K562 (cell line): ENCODE measurements at regions not wholly inside any gene's neighbourhood (a gene's known extent, or its start where the extent isn't known, plus 50 kb on each side); places are given as distances from the start of the nearest gene placed in this dataset.

Experiments
- CTCF ChIP-seq, 3 experiments: IDR thresholded peaks in 2 of 3; conservative IDR thresholded peaks in 1 of 3; 2 replicates each; pipeline ENCODE4 v1.5.1; 2011 to 2012; ENCODE audit warnings: low read length in 3 of 3, mild to moderate bottlenecking in 3 of 3, control low read depth in 2 of 3, improper control_type of control experiment in 1 of 3, inconsistent platforms in 1 of 3, low read depth in 1 of 3, mixed read lengths in 1 of 3, moderate library complexity in 1 of 3; ENCODE audit not compliant: insufficient read depth in 2 of 3
- ETS2 ChIP-seq: IDR thresholded peaks from 2 replicates; pipeline ENCODE4 v1.6.1; 2016; ENCODE audit warnings: borderline replicate concordance, missing genetic modification characterization, mild to moderate bottlenecking, moderate library complexity, missing compliant biosample characterization; ENCODE audit not compliant: poor library complexity, severe bottlenecking
- GABPA ChIP-seq: fragments of 200-800 bp; sonication (Bioruptor generic); conservative IDR thresholded peaks from 2 replicates; pipeline ENCODE4 v1.6.1; 2016; ENCODE audit warnings: low read depth, missing genetic modification characterization, missing compliant biosample characterization
- NR1H2 ChIP-seq: sonication (generic); formaldehyde crosslinking; IDR thresholded peaks from 2 replicates; pipeline ENCODE4 v1.4.0; 2020; ENCODE audit warnings: mild to moderate bottlenecking, missing genetic modification reagents
- ZKSCAN1 ChIP-seq: fragments of 150-350 bp; IDR thresholded peaks from 2 replicates; pipeline ENCODE4 v1.6.1; 2016; ENCODE audit warnings: low read depth, low read length

- TF ChIP-seq ETS2 (tag) (no peak), ZKSCAN1 (no peak), NR1H2 (CRISPR knock-in tag) (no peak), GABPA (tag) (no peak), CTCF (IDR thresholded peaks at IDR 0.05 in 2 of 3, conservative IDR thresholded peaks at IDR 0.05 in 1 of 3; ENCODE audit: insufficient read depth in 2 of 3, low read depth in 1 of 3, low read length in 3 of 3) (no peak)
Observed at GRCh38 chr3:177580437-177580836, 383.2 kb upstream of the TBL1XR1 start.
